ENCODE measurements at regions not wholly inside any gene's neighbourhood (a gene's known extent, or its start where the extent isn't known, plus 50 kb on each side); places are given as distances from the start of the nearest gene placed in this dataset.
"Not testable (repeated sequence)": the region's sequence is repeated elsewhere in the genome, so short reads cannot be mapped to it uniquely, and the experiment has no call there.

DNA sequence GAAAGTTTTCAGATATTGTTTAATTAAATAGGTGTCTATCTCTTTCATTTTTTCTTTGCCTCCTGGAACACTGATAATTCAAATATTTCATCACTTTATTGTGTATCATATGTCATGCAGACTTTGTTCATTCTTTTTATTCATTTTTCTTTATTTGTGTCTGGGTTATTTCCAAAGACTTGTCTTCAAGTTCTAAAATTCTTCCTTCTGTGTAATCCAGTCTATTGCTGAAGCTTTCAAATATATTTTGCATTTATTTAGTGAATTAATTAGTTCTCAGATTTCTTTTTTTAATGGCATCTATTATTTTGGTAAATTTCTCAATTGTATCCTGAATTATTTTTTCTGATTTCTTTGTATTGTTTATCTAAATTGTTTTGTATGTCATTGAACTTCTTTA is 70.1 kb downstream of the ZNF330 start:
- no peak for DNase-seq

- no peak for DNase-seq
These were observed 73.6 kb downstream of the ZNF330 start for GRCh38 chr4:141294306-141294705.

GRCh38 chr4:141301216-141301615 is 80.5 kb downstream of the ZNF330 start:
- DNase-seq = no peak

- no peak for DNase-seq
These were observed 82.2 kb downstream of the ZNF330 start for GRCh38 chr4:141302924-141303323.

DNA sequence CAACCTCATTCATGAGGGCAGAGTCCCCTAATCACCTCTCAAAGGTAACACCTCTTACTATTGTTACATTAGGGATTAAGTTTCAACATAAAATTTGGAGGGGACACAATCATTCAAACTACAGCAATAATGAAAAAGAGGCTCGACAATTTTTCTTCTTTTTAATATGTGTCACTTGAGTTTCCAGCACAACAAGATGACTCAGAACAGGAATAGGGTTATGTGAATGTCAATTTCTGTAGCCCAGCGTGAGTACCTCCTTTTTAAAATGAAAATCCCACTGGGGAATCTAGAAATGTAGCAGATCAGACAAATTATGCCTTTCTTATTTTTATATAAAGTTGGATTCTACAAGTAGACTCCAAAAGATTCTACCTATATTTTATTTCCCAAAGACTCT is 83.7 kb downstream of the ZNF330 start:
- no peak for DNase-seq

GRCh38 chr4:141306331-141306730 is 85.6 kb downstream of the ZNF330 start:
- no peak for DNase-seq

- peak; percentile 76 for DNase-seq
These were observed 86.6 kb downstream of the ZNF330 start for GRCh38 chr4:141307241-141307689.

GRCh38 chr4:141309874-141310273 is 89.2 kb downstream of the ZNF330 start:
- no peak for DNase-seq

DNA sequence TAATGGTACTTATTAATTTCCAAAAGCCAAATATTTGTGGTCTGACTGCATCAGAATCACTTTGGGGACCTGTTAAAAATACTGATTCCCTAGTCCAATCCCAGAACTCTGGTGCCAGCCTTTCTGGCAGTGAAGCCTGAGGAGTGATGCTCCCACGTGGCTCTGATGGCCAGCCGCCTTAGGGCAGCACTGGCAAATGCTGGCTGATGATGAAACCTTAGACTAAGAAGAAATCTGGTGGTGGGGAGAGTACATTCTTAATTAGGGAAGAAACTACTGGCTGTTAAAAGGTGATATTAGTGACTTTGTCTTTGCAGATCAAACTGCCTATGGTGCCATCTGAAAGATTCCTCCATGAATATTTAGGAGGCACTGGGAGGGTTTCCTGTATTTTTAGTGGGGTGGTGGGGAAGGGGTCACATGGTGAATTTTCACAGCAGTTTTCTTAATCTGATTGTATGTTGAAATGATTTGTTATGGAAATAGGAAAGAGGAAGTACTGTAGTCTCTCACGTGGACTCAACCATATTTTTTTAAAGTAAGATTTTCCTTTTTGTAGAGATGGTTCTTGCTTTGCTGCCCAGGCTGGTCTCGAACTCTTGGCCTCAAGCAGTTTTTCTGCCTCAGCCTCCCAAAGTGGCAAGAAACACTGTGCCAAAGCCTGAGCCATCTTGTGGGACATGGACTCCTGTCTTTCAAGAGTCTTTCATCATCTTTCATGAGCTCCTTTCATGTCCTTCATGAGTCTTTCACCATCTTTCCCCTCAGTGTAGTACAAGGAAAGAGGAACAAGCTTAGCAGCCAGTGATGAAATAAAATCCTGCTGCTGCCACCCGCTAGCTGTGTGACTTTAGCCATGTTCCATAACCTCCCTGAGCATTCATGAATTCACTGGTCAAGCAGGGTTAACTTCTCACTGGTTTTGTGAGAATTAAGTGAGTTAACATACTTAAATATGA is 90.8 kb downstream of the ZNF330 start:
- no peak for DNase-seq

DNA sequence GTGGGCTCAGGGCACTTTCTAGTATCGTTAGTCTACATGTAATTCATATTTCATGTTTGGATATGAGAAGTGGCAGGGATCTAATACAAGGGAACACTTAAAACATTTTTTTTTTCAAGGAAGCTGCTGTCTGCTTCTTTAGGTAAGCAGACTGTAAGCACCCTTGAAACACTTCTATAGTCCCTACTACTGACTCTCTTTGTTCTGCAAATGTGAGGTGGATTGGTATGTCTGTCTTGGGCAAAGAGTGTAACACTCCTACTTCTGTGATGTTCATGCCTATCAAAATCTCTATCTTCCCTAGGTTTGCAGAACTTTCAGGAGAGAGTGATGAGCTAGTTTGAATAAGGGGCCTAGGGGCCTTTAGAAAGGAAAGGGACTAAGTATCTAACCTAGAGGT is 93.9 kb downstream of the ZNF330 start:
- DNase-seq = no peak

DNA sequence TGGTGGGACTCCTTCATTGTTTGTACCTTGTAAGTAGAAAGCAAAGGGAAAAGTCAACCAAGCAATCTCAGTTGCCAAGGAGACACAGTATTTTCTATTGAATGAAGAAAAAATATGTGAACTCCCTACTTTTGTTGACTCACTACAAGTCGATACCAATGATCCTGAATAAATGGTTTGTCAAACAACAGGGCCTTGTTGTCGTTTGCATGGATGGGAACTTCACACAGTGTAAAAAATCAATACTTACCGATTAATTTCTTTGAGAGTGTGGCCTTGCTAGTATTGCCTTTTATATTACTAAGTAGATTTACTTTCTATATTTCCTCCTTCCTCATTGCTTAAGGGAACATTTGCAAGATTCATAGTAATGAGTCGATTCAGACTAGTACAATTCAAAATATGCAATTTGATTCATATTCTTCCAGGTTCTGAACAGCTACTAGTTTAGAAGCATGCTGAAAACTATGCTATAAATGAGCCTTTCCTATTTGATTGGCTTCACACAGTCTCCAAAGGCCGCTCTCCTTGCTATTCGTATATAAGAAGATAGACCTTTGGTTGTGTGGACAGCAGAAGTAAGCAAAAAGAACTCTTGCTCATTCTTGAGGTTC is 108.0 kb downstream of the ZNF330 start:
- no peak for DNase-seq

GRCh38 chr4:141329174-141329569 is 108.5 kb downstream of the ZNF330 start:
- DNase-seq = no peak

- no peak for DNase-seq
These were observed 109.9 kb downstream of the ZNF330 start for GRCh38 chr4:141330616-141331015.

GRCh38 chr4:141331534-141332358 is 111.1 kb downstream of the ZNF330 start:
- DNase-seq = no peak

GRCh38 chr4:141332359-141333181 is 111.9 kb downstream of the ZNF330 start:
- not testable (repeated sequence) for DNase-seq

GRCh38 chr4:141333456-141334230 is 112.9 kb downstream of the ZNF330 start:
- not testable (repeated sequence) for DNase-seq

DNA sequence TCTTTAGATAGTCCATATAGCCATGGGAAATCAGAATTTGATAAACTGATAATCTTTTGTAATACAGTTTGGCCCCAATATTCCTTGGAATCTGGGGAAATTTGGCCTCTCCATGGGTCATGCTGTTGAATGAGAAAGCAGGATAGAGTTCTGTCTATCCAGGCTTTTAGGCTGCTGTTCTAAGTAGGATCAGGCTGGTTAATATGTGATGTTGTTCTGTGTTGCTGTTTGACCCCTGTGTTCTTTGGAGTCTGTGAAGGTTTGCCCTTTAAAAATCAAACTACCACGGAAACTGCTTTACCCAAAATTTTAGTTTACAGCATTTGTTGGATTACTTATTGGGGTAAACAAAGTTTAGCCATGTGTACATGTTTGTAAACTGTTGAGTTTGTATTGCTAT is 114.5 kb downstream of the ZNF330 start:
- no peak for DNase-seq

DNA sequence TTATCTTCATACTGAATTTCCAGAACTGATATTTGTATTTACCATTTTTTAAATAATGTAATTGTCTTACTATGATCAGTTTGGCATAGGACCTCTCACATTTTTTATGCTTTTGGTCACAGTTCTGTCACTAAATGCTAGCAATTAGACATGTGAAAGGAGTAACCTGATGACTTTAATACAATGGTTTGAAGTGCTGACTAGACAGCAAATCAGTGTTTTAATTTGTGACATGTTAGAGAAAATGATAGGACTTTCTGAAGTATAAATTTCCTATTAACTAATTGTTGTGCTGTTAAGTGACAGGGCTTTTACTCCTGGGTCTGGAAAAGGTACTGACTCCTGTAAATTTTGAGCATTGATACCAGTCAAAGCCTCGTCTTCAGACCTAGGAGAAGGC is 117.5 kb downstream of the ZNF330 start:
- no peak for DNase-seq

DNA sequence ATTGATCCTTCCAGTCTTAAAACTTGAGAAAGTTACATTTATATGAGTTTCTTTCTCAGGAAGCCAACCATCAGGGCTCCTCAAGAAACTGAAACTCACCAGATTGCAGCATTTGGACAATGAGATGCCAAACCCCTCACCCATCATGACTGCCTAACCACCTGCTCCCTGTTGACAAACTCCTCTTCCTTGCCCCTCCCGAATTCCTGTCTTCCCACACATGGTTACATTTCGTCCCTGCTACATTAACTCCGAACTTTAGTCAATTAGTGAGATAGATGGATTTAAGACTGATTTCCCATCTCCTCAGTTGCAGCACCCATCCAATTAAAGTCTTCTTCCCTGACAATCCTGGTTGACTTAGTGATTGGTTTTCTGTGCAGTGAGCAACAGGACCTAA is 118.7 kb downstream of the ZNF330 start:
- DNase-seq = no peak

GRCh38 chr4:141339966-141340365 is 119.3 kb downstream of the ZNF330 start:
- DNase-seq = no peak

GRCh38 chr4:141340458-141340857 is 119.8 kb downstream of the ZNF330 start:
- no peak for DNase-seq

DNA sequence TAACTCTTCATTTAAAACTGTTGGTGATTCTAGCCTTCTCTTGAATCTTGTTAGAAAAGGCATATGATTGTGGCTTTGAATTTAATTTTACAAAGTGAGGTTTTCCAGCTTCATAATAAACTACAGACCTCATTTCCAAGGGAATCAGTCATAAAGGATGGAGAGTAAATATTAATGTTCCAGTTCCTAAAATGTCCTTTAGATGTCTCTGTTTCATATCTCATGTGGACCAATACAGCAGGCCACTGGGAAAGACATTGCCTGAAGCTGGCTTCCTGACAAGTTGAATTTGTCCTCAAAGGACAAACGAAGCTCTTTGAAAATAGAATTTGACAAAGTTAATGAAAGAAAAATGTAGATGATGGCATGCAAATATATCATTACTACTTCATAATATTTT is 125.4 kb downstream of the ZNF330 start:
- DNase-seq = no peak

Data from NCI-H510A (cell line).